Calu3 (cell line): ENCODE measurements at regions not wholly inside any gene's neighbourhood (a gene's known extent, or its start where the extent isn't known, plus 50 kb on each side); places are given as distances from the start of the nearest gene placed in this dataset.

Source experiments
- BruUV-seq: library from RNA; stranded (reverse); fragments of 400-500 nt; replicated peaks from 2 replicates; lab custom pipeline; 2021; lab: Mats Ljungman, UMichigan
- CTCF ChIA-PET: fragments of 300-600 bp; sonication (Branson Sonifier 250); formaldehyde crosslinking; loops from one replicate; lab custom pipeline; 2022; ENCODE audit warnings: antibody characterized with exemption; lab: Charles Lee
- DNase-seq: peaks from one replicate; pipeline ENCODE4 v3.0.0; 2022
- H3K27ac Mint-ChIP-seq: one replicate; pipeline ENCODE4 v1.8.0; 2022; ENCODE audit warnings: mixed read lengths; ENCODE audit not compliant: unreplicated experiment
- H3K27me3 Mint-ChIP-seq: one replicate; pipeline ENCODE4 v1.8.0; 2022; ENCODE audit warnings: mixed read lengths; ENCODE audit not compliant: unreplicated experiment
- H3K36me3 Mint-ChIP-seq: one replicate; pipeline ENCODE4 v1.8.0; 2022; ENCODE audit warnings: mild to moderate bottlenecking, moderate library complexity, mixed read lengths; ENCODE audit not compliant: insufficient read depth, unreplicated experiment
- H3K4me1 Mint-ChIP-seq: one replicate; pipeline ENCODE4 v1.8.0; 2022; ENCODE audit warnings: mild to moderate bottlenecking, low read depth, mixed read lengths; ENCODE audit not compliant: unreplicated experiment
- H3K4me3 Mint-ChIP-seq: one replicate; pipeline ENCODE4 v1.8.0; 2022; ENCODE audit warnings: mild to moderate bottlenecking, low read depth, moderate library complexity, mixed read lengths; ENCODE audit not compliant: unreplicated experiment
- H3K9me3 Mint-ChIP-seq: one replicate; pipeline ENCODE4 v1.8.0; 2022; ENCODE audit warnings: low read depth, mixed read lengths; ENCODE audit not compliant: unreplicated experiment
- intact Hi-C: fragments of 100-400 bp; cut with micrococcal nuclease; formaldehyde crosslinking; loops from one replicate; pipeline ENCODE4 v1.10.0; 2022; ENCODE audit not compliant: unreplicated experiment
- TF ChIP-seq, protein P1 (sequence below): fragments of 200-600 bp; IDR thresholded peaks from one replicate; pipeline ENCODE4 v1.8.0; 2022; ENCODE audit warnings: antibody characterized with exemption; ENCODE audit not compliant: unreplicated experiment

DNA sequence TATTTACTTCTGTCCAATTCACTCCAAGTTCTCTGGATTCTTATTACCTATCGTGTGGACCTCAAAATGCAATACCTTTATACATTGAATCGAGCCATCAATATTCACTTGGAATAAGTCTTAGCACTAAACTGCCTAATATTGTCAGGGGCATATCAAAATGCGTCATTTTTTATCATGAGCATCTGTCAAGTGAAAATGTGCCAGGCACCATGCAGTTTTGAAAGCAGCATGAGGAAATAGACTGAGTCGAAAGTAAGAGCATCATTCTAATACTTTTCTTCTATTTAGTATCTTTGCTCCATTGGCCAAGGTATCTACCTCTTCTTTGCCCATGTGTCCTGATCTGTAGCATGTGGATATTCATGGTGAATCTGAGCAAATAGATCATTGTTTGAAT is 1193.4 kb downstream of the CDH11 start:
- no peak overlapping the region for H3K27ac Mint-ChIP-seq
- H3K9me3 Mint-ChIP-seq = peaks cover 12% of the 10 kb centered on the region
- intact Hi-C loops = no loop called here
- no peaks in the 10 kb centered on the region for H3K27me3 Mint-ChIP-seq
- BruUV-seq = no TSS peak
- H3K4me1 Mint-ChIP-seq = no peaks in the 10 kb centered on the region
- DNase-seq = no peak
- no peaks in the 10 kb centered on the region for H3K36me3 Mint-ChIP-seq
- TF ChIP-seq, protein P1, sequence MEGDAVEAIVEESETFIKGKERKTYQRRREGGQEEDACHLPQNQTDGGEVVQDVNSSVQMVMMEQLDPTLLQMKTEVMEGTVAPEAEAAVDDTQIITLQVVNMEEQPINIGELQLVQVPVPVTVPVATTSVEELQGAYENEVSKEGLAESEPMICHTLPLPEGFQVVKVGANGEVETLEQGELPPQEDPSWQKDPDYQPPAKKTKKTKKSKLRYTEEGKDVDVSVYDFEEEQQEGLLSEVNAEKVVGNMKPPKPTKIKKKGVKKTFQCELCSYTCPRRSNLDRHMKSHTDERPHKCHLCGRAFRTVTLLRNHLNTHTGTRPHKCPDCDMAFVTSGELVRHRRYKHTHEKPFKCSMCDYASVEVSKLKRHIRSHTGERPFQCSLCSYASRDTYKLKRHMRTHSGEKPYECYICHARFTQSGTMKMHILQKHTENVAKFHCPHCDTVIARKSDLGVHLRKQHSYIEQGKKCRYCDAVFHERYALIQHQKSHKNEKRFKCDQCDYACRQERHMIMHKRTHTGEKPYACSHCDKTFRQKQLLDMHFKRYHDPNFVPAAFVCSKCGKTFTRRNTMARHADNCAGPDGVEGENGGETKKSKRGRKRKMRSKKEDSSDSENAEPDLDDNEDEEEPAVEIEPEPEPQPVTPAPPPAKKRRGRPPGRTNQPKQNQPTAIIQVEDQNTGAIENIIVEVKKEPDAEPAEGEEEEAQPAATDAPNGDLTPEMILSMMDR = no peak
- CTCF ChIA-PET = interaction anchor here (0.7 kb wide), 1 partner anchor 526 kb away, joined by 3 read pairs; no protein-coding TSS in a partner anchor
- H3K4me3 Mint-ChIP-seq = no peak overlapping the region

DNA sequence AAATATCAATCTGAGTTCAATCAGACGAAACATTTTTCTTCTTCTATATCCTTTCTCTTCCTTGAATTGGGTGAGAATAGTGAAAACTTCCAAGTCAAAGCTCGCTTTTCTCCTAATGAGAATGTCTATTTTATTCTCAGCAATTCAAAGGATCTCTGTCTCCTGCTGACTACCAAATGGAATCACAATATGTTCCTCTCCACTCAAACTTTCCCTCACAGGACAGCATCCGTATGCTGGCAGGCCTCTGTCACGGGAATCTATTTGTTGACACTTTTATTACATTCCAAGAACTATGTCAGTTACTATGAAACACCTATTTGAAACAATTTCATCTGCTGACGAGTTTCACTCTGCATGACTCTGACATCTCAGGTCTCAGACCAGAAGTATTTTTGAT is 1196.6 kb downstream of the CDH11 start:
- Mint-ChIP-seq H3K27me3 (no peaks in the 10 kb centered on the region), H3K4me3 (no peak overlapping the region), H3K27ac (no peak overlapping the region), H3K9me3 (peaks cover 10% of the 10 kb centered on the region), H3K4me1 (no peaks in the 10 kb centered on the region), H3K36me3 (no peaks in the 10 kb centered on the region)
- intact Hi-C loops = no loop called here
- TF ChIP-seq, protein P1 = no peak
- CTCF ChIA-PET = no interaction called here
- no peak for DNase-seq
- BruUV-seq = no TSS peak

- Mint-ChIP-seq H3K27ac (no peak overlapping the region), H3K4me3 (no peak overlapping the region), H3K27me3 (no peaks in the 10 kb centered on the region), H3K4me1 (no peaks in the 10 kb centered on the region), H3K9me3 (peaks cover 12% of the 10 kb centered on the region), H3K36me3 (no peaks in the 10 kb centered on the region)
- no peak for DNase-seq
- no TSS peak for BruUV-seq
- CTCF ChIA-PET = no interaction called here
- intact Hi-C loops = no loop called here
- TF ChIP-seq, protein P1 = no peak
Measured at GRCh38 chr16:63922560-63922959, 1199.3 kb downstream of the CDH11 start.

DNA sequence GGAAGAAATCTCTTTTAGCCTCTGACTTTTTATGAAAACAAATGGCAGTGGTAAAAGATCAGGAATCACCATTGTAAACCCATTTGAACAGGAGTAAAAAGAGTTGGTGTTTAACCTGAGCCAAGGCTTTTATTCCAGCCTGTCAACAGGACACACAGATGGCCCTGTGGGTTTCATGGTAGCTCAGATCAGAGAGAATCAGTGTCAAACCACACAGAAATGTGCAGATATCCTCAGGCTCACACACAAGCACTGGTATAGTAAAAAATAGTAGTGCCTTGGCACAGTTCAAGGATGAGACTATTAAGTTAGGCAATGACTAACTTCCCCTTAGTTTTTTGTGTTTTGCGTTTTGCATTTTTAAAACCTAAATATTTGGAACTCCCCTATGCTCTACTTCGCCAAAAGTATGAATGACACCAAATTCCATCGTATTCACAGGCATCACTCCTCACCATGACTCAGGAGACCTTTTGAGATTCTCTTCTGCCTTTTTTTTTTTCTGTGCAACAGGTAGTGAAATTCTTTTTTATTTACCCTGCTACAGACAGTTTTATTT is 1200.0 kb downstream of the CDH11 start:
- no peak overlapping the region for H3K27ac Mint-ChIP-seq

More for the DNA sequence above, 1200.0 kb downstream of the CDH11 start:
- no peaks in the 10 kb centered on the region for H3K36me3 Mint-ChIP-seq
- CTCF ChIA-PET = no interaction called here
- no peak overlapping the region for H3K4me3 Mint-ChIP-seq
- intact Hi-C loops = no loop called here
- no peak for DNase-seq
- no peaks in the 10 kb centered on the region for H3K27me3 Mint-ChIP-seq
- BruUV-seq = no TSS peak
- TF ChIP-seq, protein P1 = no peak
- no peaks in the 10 kb centered on the region for H3K4me1 Mint-ChIP-seq
- H3K9me3 Mint-ChIP-seq = peaks cover 15% of the 10 kb centered on the region
